ENCODE measurements at regions not wholly inside any gene's neighbourhood (a gene's known extent, or its start where the extent isn't known, plus 50 kb on each side); places are given as distances from the start of the nearest gene placed in this dataset.

GRCh38 chr16:13291591-13292333 is 390.4 kb downstream of the SHISA9 start:
- Histone ChIP-seq H3K4me3 (ENCODE audit: low read length) (no peak overlapping the region), H3K27ac (ENCODE audit: low read length) (no peak overlapping the region), H3K9me3 (ENCODE audit: low read length) (no peaks in the 10 kb centered on the region), H3K27me3 (ENCODE audit: low read length) (no peaks in the 10 kb centered on the region), H3K36me3 (ENCODE audit: low read depth, low read length) (no peaks in the 10 kb centered on the region), H3K4me2 (ENCODE audit: low read length) (no peak overlapping the region), H2AFZ (ENCODE audit: low read length) (no peak overlapping the region), H3K9me2 (replicated peaks; ENCODE audit: low read length) (no peaks in the 10 kb centered on the region), H3F3A (ENCODE audit: low read length, unreplicated experiment) (no peaks in the 10 kb centered on the region), H4K20me1 (ENCODE audit: low read length) (no peaks in the 10 kb centered on the region), H3K4me1 (ENCODE audit: insufficient read depth, low read length) (no peaks in the 10 kb centered on the region), H3K9ac (ENCODE audit: low read length) (no peak overlapping the region), H3K79me2 (ENCODE audit: low read length) (no peaks in the 10 kb centered on the region)
- BruUV-seq (replicated peaks) = no TSS peak
- CTCF ChIA-PET = no interaction called here
- intact Hi-C loops (cut with micrococcal nuclease) = no loop called here
- ATAC-seq = no peak
- TF ChIP-seq EZH2phosphoT487 (IDR thresholded peaks at IDR 0.05; ENCODE audit: borderline replicate concordance, low read length) (no peak), EZH2 (IDR thresholded peaks at IDR 0.05; ENCODE audit: low read length, unreplicated experiment) (no peak), CTCF (conservative IDR thresholded peaks at IDR 0.05; ENCODE audit: low read depth, low read length) (no peak)
- POLR2A ChIA-PET (ENCODE audit: unreplicated experiment) = no interaction called here
- no peak for DNase-seq

- Histone ChIP-seq H3K9me3 (ENCODE audit: low read length) (no peaks in the 10 kb centered on the region), H3K9ac (ENCODE audit: low read length) (no peak overlapping the region), H2AFZ (ENCODE audit: low read length) (no peak overlapping the region), H3K4me3 (ENCODE audit: low read length) (no peak overlapping the region), H3K9me2 (replicated peaks; ENCODE audit: low read length) (no peaks in the 10 kb centered on the region), H3K79me2 (ENCODE audit: low read length) (no peaks in the 10 kb centered on the region), H4K20me1 (ENCODE audit: low read length) (no peaks in the 10 kb centered on the region), H3K36me3 (ENCODE audit: low read depth, low read length) (no peaks in the 10 kb centered on the region), H3F3A (ENCODE audit: low read length, unreplicated experiment) (no peaks in the 10 kb centered on the region), H3K27me3 (ENCODE audit: low read length) (no peaks in the 10 kb centered on the region; the same call in 1 of the 2 replicates), H3K27ac (ENCODE audit: low read length) (no peak overlapping the region), H3K4me1 (ENCODE audit: insufficient read depth, low read length) (no peaks in the 10 kb centered on the region), H3K4me2 (ENCODE audit: low read length) (no peak overlapping the region)
- DNase-seq (no peak), ATAC-seq (no peak)
- ChIA-PET CTCF (no interaction called here), POLR2A (ENCODE audit: unreplicated experiment) (no interaction called here)
- BruUV-seq (replicated peaks) = no TSS peak
- TF ChIP-seq CTCF (conservative IDR thresholded peaks at IDR 0.05; ENCODE audit: low read depth, low read length) = no peak
- TF ChIP-seq EZH2 (IDR thresholded peaks at IDR 0.05; ENCODE audit: low read length, unreplicated experiment) = no peak
- no peak for TF ChIP-seq EZH2phosphoT487 (IDR thresholded peaks at IDR 0.05; ENCODE audit: borderline replicate concordance, low read length)
- intact Hi-C loops (cut with micrococcal nuclease) = no loop called here
These were observed 394.8 kb downstream of the SHISA9 start for GRCh38 chr16:13296206-13296605.

GRCh38 chr16:13298666-13299065 is 397.3 kb downstream of the SHISA9 start:
- H3K9me2 ChIP-seq (replicated peaks; ENCODE audit: low read length) = no peaks in the 10 kb centered on the region
- H3K36me3 ChIP-seq (ENCODE audit: low read depth, low read length) = no peaks in the 10 kb centered on the region
- POLR2A ChIA-PET (ENCODE audit: unreplicated experiment) = no interaction called here
- intact Hi-C loops (cut with micrococcal nuclease) = no loop called here
- no peak overlapping the region for H3K4me2 ChIP-seq (ENCODE audit: low read length)
- H3K4me3 ChIP-seq (ENCODE audit: low read length) = no peak overlapping the region
- BruUV-seq (replicated peaks) = no TSS peak
- no peak overlapping the region for H3K27ac ChIP-seq (ENCODE audit: low read length)
- H3K9ac ChIP-seq (ENCODE audit: low read length) = no peak overlapping the region
- no peaks in the 10 kb centered on the region for H3K4me1 ChIP-seq (ENCODE audit: insufficient read depth, low read length)
- no peaks in the 10 kb centered on the region for H3K9me3 ChIP-seq (ENCODE audit: low read length)
- ATAC-seq (no peak), DNase-seq (no peak)
- H3K79me2 ChIP-seq (ENCODE audit: low read length) = no peaks in the 10 kb centered on the region
- H3F3A ChIP-seq (ENCODE audit: low read length, unreplicated experiment) = no peaks in the 10 kb centered on the region
- no peaks in the 10 kb centered on the region; the same call in 1 of the 2 replicates for H3K27me3 ChIP-seq (ENCODE audit: low read length)
- no peak overlapping the region for H2AFZ ChIP-seq (ENCODE audit: low read length)
- CTCF ChIA-PET = no interaction called here
- H4K20me1 ChIP-seq (ENCODE audit: low read length) = no peaks in the 10 kb centered on the region
- no peak for TF ChIP-seq EZH2phosphoT487 (IDR thresholded peaks at IDR 0.05; ENCODE audit: borderline replicate concordance, low read length)
- no peak for TF ChIP-seq CTCF (conservative IDR thresholded peaks at IDR 0.05; ENCODE audit: low read depth, low read length)
- TF ChIP-seq EZH2 (IDR thresholded peaks at IDR 0.05; ENCODE audit: low read length, unreplicated experiment) = no peak

All from PC-3 (cell line).